Left colon (tissue), 2 donors: ENCODE measurements at regions not wholly inside any gene's neighbourhood (a gene's known extent, or its start where the extent isn't known, plus 50 kb on each side); places are given as distances from the start of the nearest gene placed in this dataset.

ENCODE experiments used
- ATAC-seq: fragments of 200-7000 bp; cut with Tn5 transposase; one replicate; pipeline ENCODE4 v1.9.1; 2020; ENCODE audit warnings: mild to moderate bottlenecking, moderate library complexity
- DNase-seq, 2 donors: peaks; one replicate each; pipeline ENCODE4 v3.0.0-alpha.2; 2020
- intact Hi-C, 2 donors: fragments of 100-400 bp; cut with DNase I in 1 of 2; cut with micrococcal nuclease in 1 of 2; formaldehyde crosslinking; loops; one replicate each; pipeline versions ENCODE4 v1.11.2 to v1.14.0; 2022; cut with DNase I, micrococcal nuclease
- donor health status: DM: no; HTN: no; CAD: no.
- donor health status: DM: yes; HTN: yes; CAD: no.

GRCh38 chr1:218664385-218665170 lies 319.4 kb downstream of the TGFB2 start:
- intact Hi-C loops: no loop called here
- ATAC-seq (no peak), DNase-seq (no peak)

- intact Hi-C loops: no loop called here
- ATAC-seq (no peak), DNase-seq (peak; percentile 16 to 39)
Observed at GRCh38 chr1:218665221-218665620, 320.1 kb downstream of the TGFB2 start.

- intact Hi-C loops: no loop called here
- ATAC-seq (no peak), DNase-seq (no peak)
Observed at GRCh38 chr1:218666263-218666662, 321.1 kb downstream of the TGFB2 start.

- intact Hi-C loops: no loop called here
- DNase-seq (no peak), ATAC-seq (no peak)
Observed at GRCh38 chr1:218667781-218668516, 322.8 kb downstream of the TGFB2 start.

- intact Hi-C loops: no loop called here
- DNase-seq (no peak), ATAC-seq (no peak)
Observed at GRCh38 chr1:218669431-218669830, 324.3 kb downstream of the TGFB2 start.

- intact Hi-C loops: no loop called here
Observed at GRCh38 chr1:218670875-218671274, 325.7 kb downstream of the TGFB2 start.

GRCh38 chr1:218671573-218671972 lies 326.4 kb downstream of the TGFB2 start:
- ATAC-seq: no peak
- intact Hi-C loops: no loop called here
- DNase-seq: no peak

More at GRCh38 chr1:218670875-218671274, 325.7 kb downstream of the TGFB2 start:
- ATAC-seq (no peak), DNase-seq (no peak)

GRCh38 chr1:218673170-218673569 lies 328.0 kb downstream of the TGFB2 start:
- DNase-seq: no peak
- no peak for ATAC-seq
- intact Hi-C loops: no loop called here

- no peak for DNase-seq
- intact Hi-C loops: no loop called here
- no peak for ATAC-seq
Observed at GRCh38 chr1:218674280-218674773, 329.2 kb downstream of the TGFB2 start.

GRCh38 chr1:218677026-218677425 lies 331.9 kb downstream of the TGFB2 start:
- intact Hi-C loops: no loop called here
- DNase-seq: no peak
- ATAC-seq: no peak

GRCh38 chr1:218679391-218679790 lies 334.3 kb downstream of the TGFB2 start:
- ATAC-seq (no peak), DNase-seq (no peak)
- intact Hi-C loops: no loop called here

- intact Hi-C loops: no loop called here
- ATAC-seq (no peak), DNase-seq (no peak)
Observed at GRCh38 chr1:218679988-218680748, 335.0 kb downstream of the TGFB2 start.

GRCh38 chr1:218683242-218683641 lies 338.1 kb downstream of the TGFB2 start:
- DNase-seq (no peak), ATAC-seq (no peak)
- intact Hi-C loops: no loop called here

GRCh38 chr1:218686258-218686657 lies 341.1 kb downstream of the TGFB2 start:
- intact Hi-C loops: no loop called here
- no peak for DNase-seq
- ATAC-seq: no peak

GRCh38 chr1:218686761-218687160 lies 341.6 kb downstream of the TGFB2 start:
- no peak for ATAC-seq
- intact Hi-C loops: no loop called here
- no peak for DNase-seq

GRCh38 chr1:218692808-218693207 lies 347.7 kb downstream of the TGFB2 start:
- no peak for ATAC-seq
- DNase-seq: no peak
- intact Hi-C loops: no loop called here

- intact Hi-C loops: no loop called here
- ATAC-seq (no peak), DNase-seq (no peak)
Observed at GRCh38 chr1:218693599-218693998, 348.5 kb downstream of the TGFB2 start.

- intact Hi-C loops: no loop called here
- no peak for ATAC-seq
- no peak for DNase-seq
Observed at GRCh38 chr1:218694085-218694484, 348.9 kb downstream of the TGFB2 start.

- DNase-seq (no peak), ATAC-seq (no peak)
- intact Hi-C loops: no loop called here
Observed at GRCh38 chr1:218694636-218695035, 349.5 kb downstream of the TGFB2 start.

- DNase-seq: no peak
- ATAC-seq: no peak
- intact Hi-C loops: no loop called here
Observed at GRCh38 chr1:218695525-218695924, 350.4 kb downstream of the TGFB2 start.
